WI38 (cell line): ENCODE measurements at regions not wholly inside any gene's neighbourhood (a gene's known extent, or its start where the extent isn't known, plus 50 kb on each side); places are given as distances from the start of the nearest gene placed in this dataset.
"Not testable (repeated sequence)": the region's sequence is repeated elsewhere in the genome, so short reads cannot be mapped to it uniquely, and the experiment has no call there.

Experiments
- H3K4me3 ChIP-seq: 2 replicates; pipeline ENCODE4 v1.5.1; 2011; ENCODE audit warnings: low read depth, mild to moderate bottlenecking, control low read depth, low read length
- CTCF ChIP-seq: IDR thresholded peaks from 2 replicates; pipeline ENCODE4 v1.5.1; 2012; ENCODE audit warnings: low read depth, mild to moderate bottlenecking, control low read depth, low read length

GRCh38 chr13:107617527-107617926 lies 597.8 kb downstream of the LIG4 start:
- no peak overlapping the region for H3K4me3 ChIP-seq
- TF ChIP-seq CTCF = no peak

GRCh38 chr13:107612376-107612775 lies 603.0 kb downstream of the LIG4 start:
- TF ChIP-seq CTCF = no peak
- no peak overlapping the region for H3K4me3 ChIP-seq

GRCh38 chr13:107608736-107609135 lies 606.6 kb downstream of the LIG4 start:
- no peak for TF ChIP-seq CTCF
- no peak overlapping the region for H3K4me3 ChIP-seq

- no peak for TF ChIP-seq CTCF
These were observed 614.4 kb downstream of the LIG4 start for GRCh38 chr13:107600971-107601370.

GRCh38 chr13:107596306-107596705 lies 619.0 kb downstream of the LIG4 start:
- H3K4me3 ChIP-seq = not testable (repeated sequence)

More at GRCh38 chr13:107600971-107601370, 614.4 kb downstream of the LIG4 start:
- H3K4me3 ChIP-seq = no peak overlapping the region

- no peak for TF ChIP-seq CTCF
These were observed 624.8 kb downstream of the LIG4 start for GRCh38 chr13:107590556-107590955.

GRCh38 chr13:107587681-107588080 lies 627.7 kb downstream of the LIG4 start:
- no peak overlapping the region for H3K4me3 ChIP-seq
- TF ChIP-seq CTCF = no peak

More at GRCh38 chr13:107590556-107590955, 624.8 kb downstream of the LIG4 start:
- no peak overlapping the region for H3K4me3 ChIP-seq

- peak overlapping the region; percentile 6; the same call in 1 of the 2 replicates for H3K4me3 ChIP-seq
These were observed 629.1 kb downstream of the LIG4 start for GRCh38 chr13:107586216-107586615.

More at GRCh38 chr13:107586216-107586615, 629.1 kb downstream of the LIG4 start:
- TF ChIP-seq CTCF = no peak
